Gastroesophageal sphincter (tissue), 4 donors: ENCODE measurements at regions not wholly inside any gene's neighbourhood (a gene's known extent, or its start where the extent isn't known, plus 50 kb on each side); places are given as distances from the start of the nearest gene placed in this dataset.

ENCODE experiments used
- ATAC-seq: fragments of 150-250 bp; one replicate; pipeline ENCODE4 v1.9.1; 2016; ENCODE audit warnings: mild to moderate bottlenecking, moderate library complexity
- H3K27ac ChIP-seq, 4 donors: fragments of 200-600 bp; sonication (generic) in 3 of 4; 1 replicate in 3 of 4; 2 replicates in 1 of 4; pipeline ENCODE4 v1.5.1; 2016 to 2019
- H3K27me3 ChIP-seq: fragments of 200-600 bp; sonication (generic); one replicate; pipeline ENCODE4 v1.5.1; 2019
- H3K36me3 ChIP-seq, 2 donors: fragments of 200-600 bp; sonication (generic); one replicate each; pipeline ENCODE4 v1.5.1; 2019; ENCODE audit warnings: control low read depth in 1 of 2
- H3K4me1 ChIP-seq, 3 donors: fragments of 200-600 bp; sonication (generic); 1 replicate in 2 of 3; 2 replicates in 1 of 3; pipeline ENCODE4 v1.5.1; 2016 to 2019; ENCODE audit warnings: control low read depth in 2 of 3
- H3K4me3 ChIP-seq, 2 donors: fragments of 200-600 bp; sonication (generic); one replicate each; pipeline ENCODE4 v1.5.1; 2019; ENCODE audit warnings: mild to moderate bottlenecking in 1 of 2, moderate library complexity in 1 of 2
- H3K9me3 ChIP-seq, 3 donors: fragments of 200-600 bp; sonication (generic); one replicate each; pipeline ENCODE4 v1.5.1; 2017 to 2019; ENCODE audit warnings: control low read depth in 2 of 3
- EP300 ChIP-seq: sonication (generic); formaldehyde crosslinking; IDR thresholded peaks from one replicate; pipeline ENCODE4 v1.6.1; 2017; ENCODE audit warnings: antibody characterized with exemption, mild to moderate bottlenecking
- POLR2A ChIP-seq, 2 donors: fragments of 450-650 bp; IDR thresholded peaks; one replicate each; pipeline ENCODE4 v1.6.1; 2017; ENCODE audit warnings: antibody characterized with exemption in 2 of 2, mild to moderate bottlenecking in 2 of 2, moderate library complexity in 1 of 2
- POLR2AphosphoS5 ChIP-seq: sonication (generic); formaldehyde crosslinking; IDR thresholded peaks from one replicate; pipeline ENCODE4 v1.6.1; 2017; ENCODE audit warnings: antibody characterized with exemption
- WGBS, 2 donors: methylation state at CpG; one replicate each; pipeline ENCODE4 v1.1.5; 2018; ENCODE audit warnings: low coverage in 1 of 2; 5-methylcytosine and 5-hydroxymethylcytosine counted together
- TF ChIP-seq, protein P1 (sequence below), 4 experiments: fragments of 200-600 bp in 2 of 4; fragments of 450-650 bp in 2 of 4; sonication (generic) in 1 of 4; IDR thresholded peaks; one replicate each; pipeline ENCODE4 v1.5.1; 2017 to 2019; ENCODE audit warnings: antibody characterized with exemption in 4 of 4, mild to moderate bottlenecking in 2 of 4, moderate library complexity in 2 of 4

DNA sequence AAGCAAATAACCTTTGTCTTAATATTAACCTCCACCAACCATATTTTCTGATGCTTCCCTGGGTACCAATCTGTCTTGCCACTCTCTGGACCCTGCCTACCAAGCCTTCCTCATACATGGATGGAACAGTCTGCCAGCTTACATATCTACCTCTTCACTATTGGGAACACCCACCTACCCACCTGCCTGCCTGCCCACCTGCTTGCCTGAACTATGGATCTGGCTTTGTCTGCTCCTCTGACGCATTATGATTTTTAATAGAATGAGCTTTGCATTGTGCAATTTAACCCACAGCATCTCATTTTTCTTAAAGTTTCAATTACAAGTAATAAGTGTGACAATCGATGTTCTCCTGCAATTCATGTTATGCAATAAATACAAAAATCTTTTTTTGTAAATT lies 137.9 kb upstream of the LSM8 start:
- Histone ChIP-seq H3K4me3 (no peak overlapping the region), H3K27ac (no peak overlapping the region), H3K36me3 (no peaks in the 10 kb centered on the region), H3K9me3 (no peaks in the 10 kb centered on the region), H3K4me1 (no peaks in the 10 kb centered on the region), H3K27me3 (no peaks in the 10 kb centered on the region)
- TF ChIP-seq POLR2A (IDR thresholded peaks at IDR 0.05), result no peak
- TF ChIP-seq EP300, result no peak
- TF ChIP-seq, protein P1, sequence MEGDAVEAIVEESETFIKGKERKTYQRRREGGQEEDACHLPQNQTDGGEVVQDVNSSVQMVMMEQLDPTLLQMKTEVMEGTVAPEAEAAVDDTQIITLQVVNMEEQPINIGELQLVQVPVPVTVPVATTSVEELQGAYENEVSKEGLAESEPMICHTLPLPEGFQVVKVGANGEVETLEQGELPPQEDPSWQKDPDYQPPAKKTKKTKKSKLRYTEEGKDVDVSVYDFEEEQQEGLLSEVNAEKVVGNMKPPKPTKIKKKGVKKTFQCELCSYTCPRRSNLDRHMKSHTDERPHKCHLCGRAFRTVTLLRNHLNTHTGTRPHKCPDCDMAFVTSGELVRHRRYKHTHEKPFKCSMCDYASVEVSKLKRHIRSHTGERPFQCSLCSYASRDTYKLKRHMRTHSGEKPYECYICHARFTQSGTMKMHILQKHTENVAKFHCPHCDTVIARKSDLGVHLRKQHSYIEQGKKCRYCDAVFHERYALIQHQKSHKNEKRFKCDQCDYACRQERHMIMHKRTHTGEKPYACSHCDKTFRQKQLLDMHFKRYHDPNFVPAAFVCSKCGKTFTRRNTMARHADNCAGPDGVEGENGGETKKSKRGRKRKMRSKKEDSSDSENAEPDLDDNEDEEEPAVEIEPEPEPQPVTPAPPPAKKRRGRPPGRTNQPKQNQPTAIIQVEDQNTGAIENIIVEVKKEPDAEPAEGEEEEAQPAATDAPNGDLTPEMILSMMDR (IDR thresholded peaks at IDR 0.05), result no peak
- TF ChIP-seq POLR2AphosphoS5, result no peak
- 92 to 93% methylated on average over 2 of the region's 2 CpGs for WGBS, 2 donors
- ATAC-seq, result no peak

DNA sequence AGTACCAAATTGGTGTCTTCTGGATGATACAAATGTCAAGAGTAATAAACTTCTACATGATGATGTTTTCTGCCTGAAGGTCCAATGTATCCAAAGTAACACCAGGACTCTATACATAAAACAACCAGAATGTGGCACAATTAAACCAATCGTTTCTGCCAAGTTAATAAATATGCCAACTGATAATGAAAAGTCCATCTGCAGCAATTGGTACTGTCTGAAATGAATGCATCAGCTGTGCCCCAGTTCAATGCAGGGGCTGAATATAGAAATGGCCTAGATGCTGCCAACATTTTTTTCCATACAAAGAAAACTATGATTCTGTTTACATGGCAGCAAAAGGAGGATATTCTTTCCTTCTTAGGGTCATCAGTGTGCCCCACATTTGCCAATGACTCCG lies 137.2 kb upstream of the LSM8 start:
- Histone ChIP-seq H3K4me3 (no peak overlapping the region), H3K27me3 (no peaks in the 10 kb centered on the region), H3K4me1 (no peaks in the 10 kb centered on the region), H3K9me3 (no peaks in the 10 kb centered on the region), H3K36me3 (no peaks in the 10 kb centered on the region), H3K27ac (no peak overlapping the region)
- TF ChIP-seq POLR2AphosphoS5, result no peak
- TF ChIP-seq, protein P1 (IDR thresholded peaks at IDR 0.05), result no peak
- TF ChIP-seq EP300, result no peak
- TF ChIP-seq POLR2A (IDR thresholded peaks at IDR 0.05), result no peak
- 77 to 83% methylated on average over 1 to 2 of the region's 2 CpGs for WGBS, 2 donors
- no peak for ATAC-seq

DNA sequence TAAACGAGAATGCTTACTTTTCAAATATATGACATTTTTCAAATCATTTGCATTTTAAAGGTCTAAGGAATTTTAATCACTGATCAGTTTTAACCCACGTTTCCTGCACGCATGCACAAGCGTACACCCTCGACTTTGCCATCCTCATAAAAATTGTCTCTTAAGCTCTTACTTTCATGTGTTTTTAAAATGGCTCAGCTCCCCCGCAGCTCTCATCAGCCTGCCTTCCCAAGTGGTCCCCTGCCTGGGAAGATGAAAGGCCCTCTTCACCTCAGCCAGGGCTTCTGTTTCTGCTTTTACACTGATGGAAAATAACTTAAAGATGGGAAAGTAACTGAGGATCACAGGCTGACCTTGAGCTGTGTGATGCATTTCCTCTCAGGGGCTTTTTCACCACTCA lies 131.6 kb upstream of the LSM8 start:
- Histone ChIP-seq H3K4me3 (no peak overlapping the region), H3K27me3 (no peaks in the 10 kb centered on the region), H3K4me1 (no peaks in the 10 kb centered on the region), H3K36me3 (no peaks in the 10 kb centered on the region), H3K9me3 (no peaks in the 10 kb centered on the region), H3K27ac (no peak overlapping the region)
- TF ChIP-seq POLR2AphosphoS5 (no peak), POLR2A (IDR thresholded peaks at IDR 0.05) (no peak), EP300 (no peak)
- TF ChIP-seq, protein P1 (IDR thresholded peaks at IDR 0.05), result no peak
- ATAC-seq, result no peak
- WGBS, 2 donors, result 56 to 75% methylated on average over 5 to 6 of the region's 6 CpGs

DNA sequence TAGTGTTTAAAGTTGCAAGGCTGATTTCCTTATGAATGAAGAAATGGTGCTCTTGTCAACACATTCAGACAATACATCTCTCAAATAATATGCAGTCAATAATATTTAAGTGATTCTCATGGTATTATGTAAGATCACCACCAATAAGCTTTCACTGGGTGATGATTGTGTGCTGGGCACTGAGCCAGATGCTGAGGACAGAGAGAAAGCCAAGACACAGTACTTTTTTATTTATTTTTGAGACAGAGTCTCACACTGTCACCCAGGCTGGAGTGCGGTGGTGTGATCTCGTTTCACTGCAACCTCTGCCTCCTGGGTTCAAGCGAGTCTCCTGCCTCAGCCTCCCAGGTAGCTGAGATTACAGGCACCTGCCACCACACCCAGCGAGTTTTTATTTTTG lies 130.6 kb upstream of the LSM8 start:
- WGBS, 2 donors, result 79 to 94% methylated on average over 3 of the region's 4 CpGs
- no peak for ATAC-seq
- Histone ChIP-seq H3K4me3 (no peak overlapping the region), H3K9me3 (no peaks in the 10 kb centered on the region), H3K27me3 (no peaks in the 10 kb centered on the region), H3K27ac (no peak overlapping the region), H3K36me3 (no peaks in the 10 kb centered on the region), H3K4me1 (no peaks in the 10 kb centered on the region)
- no peak for TF ChIP-seq POLR2AphosphoS5
- TF ChIP-seq, protein P1 (IDR thresholded peaks at IDR 0.05), result no peak
- TF ChIP-seq EP300, result no peak
- no peak for TF ChIP-seq POLR2A (IDR thresholded peaks at IDR 0.05)

DNA sequence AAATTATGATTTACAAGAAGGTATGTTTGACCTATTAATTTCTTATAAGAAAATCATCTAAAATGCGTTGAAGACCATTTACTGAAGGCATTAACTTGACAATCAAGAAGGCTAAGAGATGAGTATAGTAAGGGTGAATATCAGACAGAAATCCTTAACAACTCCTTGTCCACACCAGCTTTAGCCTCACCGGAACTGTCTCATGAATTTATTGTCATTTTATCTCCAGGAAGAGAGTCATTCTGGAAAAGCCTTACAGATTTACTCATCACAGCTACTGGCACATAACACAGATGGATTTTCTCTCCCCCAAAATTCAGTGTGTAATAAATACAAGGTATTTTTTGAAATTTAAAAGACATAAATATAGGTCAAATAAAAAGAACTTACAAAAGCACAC lies 129.4 kb upstream of the LSM8 start:
- H3K9me3 ChIP-seq, result no peaks in the 10 kb centered on the region
- no peaks in the 10 kb centered on the region for H3K27me3 ChIP-seq
- no peak for TF ChIP-seq POLR2AphosphoS5
- TF ChIP-seq, protein P1 (IDR thresholded peaks at IDR 0.05), result no peak
- no peak for TF ChIP-seq EP300
- no peak for TF ChIP-seq POLR2A (IDR thresholded peaks at IDR 0.05)
- no peaks in the 10 kb centered on the region for H3K4me1 ChIP-seq
- no peak overlapping the region for H3K4me3 ChIP-seq
- 76 to 100% methylated on average over 2 of the region's 2 CpGs for WGBS, 2 donors
- ATAC-seq, result no peak
- no peaks in the 10 kb centered on the region for H3K36me3 ChIP-seq
- no peak overlapping the region for H3K27ac ChIP-seq
